ENCODE measurements at regions not wholly inside any gene's neighbourhood (a gene's known extent, or its start where the extent isn't known, plus 50 kb on each side); places are given as distances from the start of the nearest gene placed in this dataset.

DNA sequence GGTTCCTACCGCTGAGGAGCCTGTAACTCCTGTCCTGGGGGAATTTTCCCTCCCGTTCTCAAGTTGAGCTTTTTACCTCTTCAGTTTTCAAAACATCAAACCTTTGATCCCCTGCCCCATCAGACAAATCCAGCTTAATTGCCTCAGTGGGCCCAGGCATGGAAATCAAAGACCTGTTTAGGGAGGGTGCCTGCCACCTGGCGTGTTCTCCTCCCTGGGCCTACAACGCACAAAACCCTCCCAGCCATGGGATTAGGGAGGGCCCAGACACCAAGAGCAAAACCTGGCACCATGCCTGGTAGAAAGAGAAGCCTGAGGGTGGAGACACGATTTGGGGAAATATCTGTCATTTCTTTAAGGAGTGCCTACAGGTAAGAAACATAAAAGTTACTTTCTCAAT is 672.9 kb downstream of the BCL11B start:
- no peak for TF ChIP-seq EZH2 (IDR thresholded peaks at IDR 0.05; ENCODE audit: insufficient read depth, poor library complexity, severe bottlenecking)
- TF ChIP-seq EZH2phosphoT487 (IDR thresholded peaks at IDR 0.05; ENCODE audit: insufficient read depth, low read depth) = no peak

Data from GM23248 (cell line).